Parathyroid adenoma (tissue), 2 donors: ENCODE measurements at regions not wholly inside any gene's neighbourhood (a gene's known extent, or its start where the extent isn't known, plus 50 kb on each side); places are given as distances from the start of the nearest gene placed in this dataset.
"Not testable (repeated sequence)": the region's sequence is repeated elsewhere in the genome, so short reads cannot be mapped to it uniquely, and the experiment has no call there.

Experiments used
- H2AFZ ChIP-seq: fragments of 300-600 bp; sonication (generic); one replicate; pipeline ENCODE4 v1.7.0; 2017; ENCODE audit warnings: antibody characterized with exemption, mild to moderate bottlenecking
- H3K27ac ChIP-seq: fragments of 300-600 bp; sonication (generic); one replicate; pipeline ENCODE4 v1.7.0; 2017
- H3K27me3 ChIP-seq: fragments of 300-600 bp; sonication (generic); one replicate; pipeline ENCODE4 v1.7.0; 2017; ENCODE audit warnings: low read length; ENCODE audit not compliant: control insufficient read depth, insufficient read depth
- H3K36me3 ChIP-seq: fragments of 300-600 bp; sonication (generic); one replicate; pipeline ENCODE4 v1.7.0; 2017; ENCODE audit warnings: low read length; ENCODE audit not compliant: control insufficient read depth, insufficient read depth
- H3K4me1 ChIP-seq: fragments of 300-600 bp; sonication (generic); one replicate; pipeline ENCODE4 v1.7.0; 2017; ENCODE audit warnings: control low read depth
- H3K4me2 ChIP-seq: fragments of 300-600 bp; sonication (generic); one replicate; pipeline ENCODE4 v1.7.0; 2017; ENCODE audit warnings: low read length
- H3K4me3 ChIP-seq: fragments of 300-600 bp; sonication (generic); one replicate; pipeline ENCODE4 v1.7.0; 2017; ENCODE audit warnings: low read depth, low read length
- H3K79me2 ChIP-seq: fragments of 300-600 bp; sonication (generic); one replicate; pipeline ENCODE4 v1.7.0; 2017; ENCODE audit warnings: control low read depth
- H3K9ac ChIP-seq: fragments of 300-600 bp; sonication (generic); one replicate; pipeline ENCODE4 v1.7.0; 2017; ENCODE audit warnings: mild to moderate bottlenecking
- H3K9me3 ChIP-seq: fragments of 300-600 bp; sonication (generic); one replicate; pipeline ENCODE4 v1.7.0; 2017; ENCODE audit warnings: low read length; ENCODE audit not compliant: control insufficient read depth
- CTCF ChIP-seq: fragments of 300-600 bp; sonication (generic); IDR thresholded peaks from one replicate; pipeline ENCODE4 v1.7.0; 2017; ENCODE audit warnings: antibody characterized with exemption, mild to moderate bottlenecking
- donor health status: primary hyperparathyroidism.

GRCh38 chr9:13034694-13035002, 244.8 kb downstream of the MPDZ start:
- no peak for TF ChIP-seq CTCF
- no peaks in the 10 kb centered on the region for H3K9me3 ChIP-seq
- H2AFZ ChIP-seq: no peak overlapping the region
- H3K9ac ChIP-seq: no peak overlapping the region
- no peak overlapping the region for H3K27ac ChIP-seq
- no peaks in the 10 kb centered on the region for H3K4me1 ChIP-seq
- no peaks in the 10 kb centered on the region for H3K36me3 ChIP-seq
- no peaks in the 10 kb centered on the region for H3K79me2 ChIP-seq
- no peak overlapping the region for H3K4me2 ChIP-seq
- H3K27me3 ChIP-seq: no peaks in the 10 kb centered on the region
- peak overlapping the region; percentile 15 for H3K4me3 ChIP-seq

DNA sequence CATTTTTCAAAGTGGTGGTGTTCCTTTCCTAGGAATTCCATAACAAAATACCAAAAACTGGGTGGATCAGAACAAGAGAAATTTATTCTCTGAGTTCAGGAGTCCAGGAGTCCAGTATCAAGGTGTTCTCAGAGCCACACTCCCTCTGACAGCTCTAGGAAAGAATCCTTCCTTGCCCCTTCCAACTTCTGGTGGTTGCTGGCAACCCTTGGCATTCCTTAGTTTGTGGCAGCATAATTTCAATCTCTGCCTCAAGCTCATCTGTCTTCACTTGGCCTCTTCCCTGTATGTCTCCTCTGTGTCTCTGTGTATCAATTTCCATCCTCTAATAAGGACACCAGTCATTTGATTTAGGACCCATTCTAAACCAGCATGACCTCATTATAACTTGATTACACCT, 243.7 kb downstream of the MPDZ start:
- Histone ChIP-seq H3K4me3 (no peak overlapping the region), H3K4me2 (no peak overlapping the region), H3K27me3 (no peaks in the 10 kb centered on the region), H3K4me1 (no peaks in the 10 kb centered on the region), H3K9ac (no peak overlapping the region), H3K79me2 (no peaks in the 10 kb centered on the region), H2AFZ (no peak overlapping the region), H3K36me3 (no peaks in the 10 kb centered on the region), H3K27ac (no peak overlapping the region), H3K9me3 (no peaks in the 10 kb centered on the region)
- no peak for TF ChIP-seq CTCF

- not testable (repeated sequence) for H3K36me3 ChIP-seq, H3K9ac ChIP-seq, H3K4me3 ChIP-seq, H3K9me3 ChIP-seq, H3K27me3 ChIP-seq, H3K79me2 ChIP-seq, H3K27ac ChIP-seq, H3K4me2 ChIP-seq, H3K4me1 ChIP-seq, H2AFZ ChIP-seq
Measured at GRCh38 chr9:13037808-13038207, 241.7 kb downstream of the MPDZ start.

GRCh38 chr9:13047827-13048587, 231.5 kb downstream of the MPDZ start:
- H3K4me1 ChIP-seq: no peaks in the 10 kb centered on the region
- H3K27me3 ChIP-seq: no peaks in the 10 kb centered on the region
- H3K27ac ChIP-seq: no peak overlapping the region
- no peak overlapping the region for H3K4me3 ChIP-seq
- no peaks in the 10 kb centered on the region for H3K79me2 ChIP-seq
- H3K9ac ChIP-seq: no peak overlapping the region
- TF ChIP-seq CTCF: no peak
- no peak overlapping the region for H3K4me2 ChIP-seq
- no peaks in the 10 kb centered on the region for H3K9me3 ChIP-seq
- no peaks in the 10 kb centered on the region for H3K36me3 ChIP-seq
- H2AFZ ChIP-seq: no peak overlapping the region

- Histone ChIP-seq H3K9ac (no peak overlapping the region), H3K4me3 (no peak overlapping the region), H3K4me1 (no peaks in the 10 kb centered on the region), H3K4me2 (no peak overlapping the region), H3K27me3 (no peaks in the 10 kb centered on the region), H3K36me3 (no peaks in the 10 kb centered on the region), H2AFZ (no peak overlapping the region), H3K27ac (no peak overlapping the region), H3K79me2 (no peaks in the 10 kb centered on the region), H3K9me3 (no peaks in the 10 kb centered on the region)
- TF ChIP-seq CTCF: no peak
Measured at GRCh38 chr9:13049223-13049622, 230.3 kb downstream of the MPDZ start.
